HG03159 (cell line): ENCODE measurements at regions not wholly inside any gene's neighbourhood (a gene's known extent, or its start where the extent isn't known, plus 50 kb on each side); places are given as distances from the start of the nearest gene placed in this dataset.

Experiments used
- ATAC-seq: cut with Tn5 transposase; IDR thresholded peaks from one replicate; pipeline ENCODE4 v1.9.1; 2021; ENCODE audit warnings: mild to moderate bottlenecking, moderate library complexity; ENCODE audit not compliant: unreplicated experiment

GRCh38 chr9:126123927-126124326, 202.7 kb upstream of the MVB12B start:
- ATAC-seq = no peak

- no peak for ATAC-seq
Observed at GRCh38 chr9:126125177-126125576, 201.5 kb upstream of the MVB12B start.

GRCh38 chr9:126125577-126125976, 201.1 kb upstream of the MVB12B start:
- ATAC-seq = no peak

- ATAC-seq = no peak
Observed at GRCh38 chr9:126125992-126126409, 200.6 kb upstream of the MVB12B start.

- no peak for ATAC-seq
Observed at GRCh38 chr9:126126807-126127206, 199.8 kb upstream of the MVB12B start.

GRCh38 chr9:126127591-126127990, 199.0 kb upstream of the MVB12B start:
- no peak for ATAC-seq

- no peak for ATAC-seq
Observed at GRCh38 chr9:126128494-126129142, 198.0 kb upstream of the MVB12B start.

- ATAC-seq = no peak
Observed at GRCh38 chr9:126131066-126132010, 195.3 kb upstream of the MVB12B start.

GRCh38 chr9:126132746-126133145, 193.9 kb upstream of the MVB12B start:
- ATAC-seq = no peak

GRCh38 chr9:126144196-126144595, 182.4 kb upstream of the MVB12B start:
- ATAC-seq = no peak

- ATAC-seq = no peak
Observed at GRCh38 chr9:126144603-126145456, 181.8 kb upstream of the MVB12B start.

- no peak for ATAC-seq
Observed at GRCh38 chr9:126145887-126146253, 180.8 kb upstream of the MVB12B start.

GRCh38 chr9:126146254-126147145, 180.1 kb upstream of the MVB12B start:
- ATAC-seq = no peak

- no peak for ATAC-seq
Observed at GRCh38 chr9:126147186-126147935, 179.3 kb upstream of the MVB12B start.

- no peak for ATAC-seq
Observed at GRCh38 chr9:126147936-126148870, 178.4 kb upstream of the MVB12B start.

GRCh38 chr9:126148994-126149393, 177.6 kb upstream of the MVB12B start:
- ATAC-seq = no peak

GRCh38 chr9:126149661-126150060, 177.0 kb upstream of the MVB12B start:
- no peak for ATAC-seq

- ATAC-seq = no peak
Observed at GRCh38 chr9:126150411-126151030, 176.1 kb upstream of the MVB12B start.
